B cell (primary cell): ENCODE measurements at regions not wholly inside any gene's neighbourhood (a gene's known extent, or its start where the extent isn't known, plus 50 kb on each side); places are given as distances from the start of the nearest gene placed in this dataset.
"Not testable (repeated sequence)": the region's sequence is repeated elsewhere in the genome, so short reads cannot be mapped to it uniquely, and the experiment has no call there.

Experiments used
- ATAC-seq: fragments of 200-7000 bp; cut with Tn5 transposase; one replicate; pipeline ENCODE4 v1.10.0; 2021; ENCODE audit warnings: low read depth, mild to moderate bottlenecking, moderate number of reproducible peaks, moderate library complexity
- CTCF ChIA-PET: fragments of 350-600 bp; sonication (Branson Sonifier 250); formaldehyde crosslinking; loops from one replicate; lab custom pipeline; 2021; ENCODE audit warnings: antibody characterized with exemption, inconsistent platforms; lab: Charles Lee
- POLR2A ChIA-PET: fragments of 350-600 bp; sonication (Branson Sonifier 250); formaldehyde crosslinking; loops from one replicate; lab custom pipeline; 2021; ENCODE audit warnings: antibody characterized with exemption; lab: Charles Lee
- DNase-seq: peaks from one replicate; pipeline ENCODE4 v3.0.0; 2013
- H2AFZ ChIP-seq: 2 replicates; pipeline ENCODE4 v1.6.1; 2012; ENCODE audit warnings: mild to moderate bottlenecking, low read depth, low read length; ENCODE audit not compliant: insufficient read depth, poor library complexity, severe bottlenecking
- H3K27ac ChIP-seq, 2 donors: 1 replicate in 1 of 2; 2 replicates in 1 of 2; pipeline ENCODE4 v1.5.1; 2012 to 2013; ENCODE audit warnings: low read length in 2 of 2, mild to moderate bottlenecking in 2 of 2, moderate library complexity in 1 of 2
- H3K27me3 ChIP-seq, 4 experiments: fragments of 200-600 bp in 1 of 4; sonication (generic) in 1 of 4; replicated peaks in 1 of 4; 1 replicate in 2 of 4; 2 replicates in 2 of 4; pipeline versions ENCODE4 v1.6.1 to v1.7.0; 2013 to 2016; ENCODE audit warnings: low read length in 3 of 4, mild to moderate bottlenecking in 2 of 4, mixed read lengths in 1 of 4, moderate library complexity in 1 of 4; ENCODE audit not compliant: insufficient read depth in 4 of 4, control insufficient read depth in 3 of 4; ENCODE audit errors: control extremely low read depth in 1 of 4
- H3K36me3 ChIP-seq, 2 experiments: replicated peaks in 1 of 2; 1 replicate in 1 of 2; 2 replicates in 1 of 2; pipeline versions ENCODE4 v1.6.1 to v1.7.1; 2013; ENCODE audit warnings: low read length in 1 of 2; ENCODE audit not compliant: insufficient read depth in 2 of 2, control insufficient read depth in 1 of 2; ENCODE audit errors: control extremely low read depth in 1 of 2, extremely low read depth in 1 of 2
- H3K4me1 ChIP-seq, 2 donors: fragments of 200-600 bp in 1 of 2; sonication (generic) in 1 of 2; 1 replicate in 1 of 2; 2 replicates in 1 of 2; pipeline versions ENCODE4 v1.5.1 to v1.6.1; 2013 to 2017; ENCODE audit warnings: low read length in 2 of 2; ENCODE audit not compliant: control insufficient read depth in 2 of 2, insufficient read depth in 2 of 2
- H3K4me2 ChIP-seq: replicated peaks from 2 replicates; pipeline ENCODE3; 2012; ENCODE audit warnings: mild to moderate bottlenecking, low read depth, low read length; ENCODE audit not compliant: poor library complexity, severe bottlenecking
- H3K4me3 ChIP-seq, 5 experiments: fragments of 200-600 bp in 1 of 5; sonication (generic) in 1 of 5; 1 replicate in 3 of 5; 2 replicates in 2 of 5; pipeline versions ENCODE4 v1.5.1 to v1.7.0; 2011 to 2016; ENCODE audit warnings: low read length in 4 of 5, mild to moderate bottlenecking in 4 of 5, low read depth in 2 of 5, control low read depth in 1 of 5, moderate library complexity in 1 of 5; ENCODE audit not compliant: insufficient read depth in 1 of 5; ENCODE audit errors: control extremely low read depth in 1 of 5, extremely low read depth in 1 of 5
- H3K79me2 ChIP-seq: fragments of 200-600 bp; sonication (generic); one replicate; pipeline ENCODE4 v1.6.0; 2016; ENCODE audit warnings: low read length; ENCODE audit not compliant: control insufficient read depth, insufficient read depth
- H3K9ac ChIP-seq: fragments of 200-600 bp; sonication (generic); 2 replicates; pipeline ENCODE4 v1.6.1; 2017; ENCODE audit warnings: mild to moderate bottlenecking, low read length, moderate library complexity
- H3K9me3 ChIP-seq, 3 donors: one replicate each; pipeline versions ENCODE4 v1.6.1 to v1.7.1; 2013; ENCODE audit warnings: low read length in 2 of 3; ENCODE audit not compliant: control insufficient read depth in 2 of 3, insufficient read depth in 1 of 3; ENCODE audit errors: control extremely low read depth in 1 of 3
- H4K20me1 ChIP-seq: 2 replicates; pipeline ENCODE4 v1.6.0; 2012; ENCODE audit warnings: mild to moderate bottlenecking, low read length; ENCODE audit not compliant: insufficient read depth, control insufficient read depth, poor library complexity, severe bottlenecking
- H3K27ac Mint-ChIP-seq: one replicate; pipeline ENCODE4 v1.8.0; 2021; ENCODE audit warnings: mixed read lengths
- H3K27me3 Mint-ChIP-seq: one replicate; pipeline ENCODE4 v1.8.0; 2021; ENCODE audit warnings: mixed read lengths
- H3K4me1 Mint-ChIP-seq: one replicate; pipeline ENCODE4 v1.8.0; 2021; ENCODE audit warnings: mixed read lengths
- H3K4me3 Mint-ChIP-seq: one replicate; pipeline ENCODE4 v1.8.0; 2021; ENCODE audit warnings: mixed read lengths
- H3K9me3 Mint-ChIP-seq: one replicate; pipeline ENCODE4 v1.8.0; 2022; ENCODE audit warnings: mixed read lengths; ENCODE audit not compliant: insufficient read depth
- EZH2 ChIP-seq: IDR thresholded peaks from 2 replicates; pipeline ENCODE4 v1.6.1; 2012; ENCODE audit warnings: borderline replicate concordance, low read depth, mild to moderate bottlenecking, moderate library complexity, low read length; ENCODE audit not compliant: insufficient read depth, poor library complexity, severe bottlenecking
- WGBS: methylation state at CpG from one replicate; pipeline ENCODE4 v1.1.5; 2013; ENCODE audit warnings: missing lambda C conversion rate; ENCODE audit not compliant: insufficient coverage; 5-methylcytosine and 5-hydroxymethylcytosine counted together
- intact Hi-C: fragments of 100-400 bp; cut with micrococcal nuclease; formaldehyde crosslinking; loops from one replicate; pipeline ENCODE4 v1.10.0; 2022
- TF ChIP-seq, protein P1 (sequence below): fragments of 200-600 bp; IDR thresholded peaks from one replicate; pipeline ENCODE4 v1.8.0; 2022; ENCODE audit warnings: antibody characterized with exemption, mild to moderate bottlenecking

DNA sequence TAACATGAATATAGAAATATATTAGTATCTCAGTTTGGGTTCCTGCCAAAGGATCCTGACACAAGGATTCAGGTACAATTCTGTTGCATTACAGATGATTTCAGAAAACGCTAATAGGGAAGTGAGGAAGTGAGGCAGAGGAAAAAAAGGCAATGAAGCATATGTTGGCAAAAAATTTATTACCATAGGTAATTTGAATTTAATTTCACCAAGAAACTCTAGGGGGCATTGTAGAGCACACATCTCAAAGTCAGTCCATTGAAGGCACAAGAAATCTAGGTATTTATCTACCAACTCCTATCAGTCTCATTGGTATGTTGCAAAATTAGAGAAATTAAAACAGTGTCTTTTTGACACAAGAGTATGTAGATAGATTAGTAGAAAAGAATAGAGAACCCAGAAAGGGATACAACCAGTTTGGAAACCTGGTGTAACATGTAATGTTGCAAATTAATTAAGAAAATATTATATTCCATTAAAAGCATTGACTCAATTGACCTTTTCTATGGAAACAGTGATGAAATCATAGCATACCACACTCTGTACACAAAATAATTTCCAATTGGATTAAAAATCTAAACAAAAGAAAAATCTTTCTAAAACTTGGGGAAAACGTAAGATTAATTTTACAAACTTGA lies 104.9 kb upstream of the SNX7 start:
- ChIA-PET POLR2A (no interaction called here), CTCF (no interaction called here)
- Histone ChIP-seq H3K4me3 (no peak overlapping the region), H3K36me3 (no peaks in the 10 kb centered on the region), H3K79me2 (no peaks in the 10 kb centered on the region), H3K4me1 (no peaks in the 10 kb centered on the region), H3K27ac (no peak overlapping the region), H3K9me3 (no peaks in the 10 kb centered on the region), H3K9ac (no peak overlapping the region), H3K4me2 (no peak overlapping the region), H3K27me3 (no peaks in the 10 kb centered on the region), H4K20me1 (no peaks in the 10 kb centered on the region), H2AFZ (no peak overlapping the region)
- no CpG with 5 or more reads among the region's 2 CpGs for WGBS
- Mint-ChIP-seq H3K4me3 (no peak overlapping the region), H3K9me3 (no peaks in the 10 kb centered on the region), H3K4me1 (no peaks in the 10 kb centered on the region), H3K27ac (no peak overlapping the region), H3K27me3 (no peaks in the 10 kb centered on the region)
- intact Hi-C loops = no loop called here
- DNase-seq (no peak), ATAC-seq (no peak)
- TF ChIP-seq, protein P1, sequence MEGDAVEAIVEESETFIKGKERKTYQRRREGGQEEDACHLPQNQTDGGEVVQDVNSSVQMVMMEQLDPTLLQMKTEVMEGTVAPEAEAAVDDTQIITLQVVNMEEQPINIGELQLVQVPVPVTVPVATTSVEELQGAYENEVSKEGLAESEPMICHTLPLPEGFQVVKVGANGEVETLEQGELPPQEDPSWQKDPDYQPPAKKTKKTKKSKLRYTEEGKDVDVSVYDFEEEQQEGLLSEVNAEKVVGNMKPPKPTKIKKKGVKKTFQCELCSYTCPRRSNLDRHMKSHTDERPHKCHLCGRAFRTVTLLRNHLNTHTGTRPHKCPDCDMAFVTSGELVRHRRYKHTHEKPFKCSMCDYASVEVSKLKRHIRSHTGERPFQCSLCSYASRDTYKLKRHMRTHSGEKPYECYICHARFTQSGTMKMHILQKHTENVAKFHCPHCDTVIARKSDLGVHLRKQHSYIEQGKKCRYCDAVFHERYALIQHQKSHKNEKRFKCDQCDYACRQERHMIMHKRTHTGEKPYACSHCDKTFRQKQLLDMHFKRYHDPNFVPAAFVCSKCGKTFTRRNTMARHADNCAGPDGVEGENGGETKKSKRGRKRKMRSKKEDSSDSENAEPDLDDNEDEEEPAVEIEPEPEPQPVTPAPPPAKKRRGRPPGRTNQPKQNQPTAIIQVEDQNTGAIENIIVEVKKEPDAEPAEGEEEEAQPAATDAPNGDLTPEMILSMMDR = no peak
- TF ChIP-seq EZH2 = no peak

DNA sequence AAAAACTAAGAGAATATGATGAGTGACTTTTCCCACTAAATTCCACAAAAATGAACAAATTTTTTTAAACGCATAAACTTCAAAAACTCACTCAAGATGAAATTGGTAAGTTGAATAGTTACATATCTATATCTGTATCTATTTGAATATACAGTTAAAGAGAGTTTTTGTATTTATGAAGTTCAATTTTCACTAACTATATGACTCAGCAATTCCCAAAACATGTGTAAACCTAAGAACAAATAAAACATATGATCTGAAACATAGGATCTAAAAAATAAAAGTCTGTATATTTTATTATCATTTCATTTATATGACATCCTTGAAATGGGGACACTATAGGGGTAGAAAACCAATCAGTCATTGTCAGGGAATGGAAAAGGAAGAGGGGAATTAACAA lies 105.7 kb upstream of the SNX7 start:
- ChIA-PET CTCF (no interaction called here), POLR2A (no interaction called here)
- H3K9me3 ChIP-seq = no peaks in the 10 kb centered on the region
- no peaks in the 10 kb centered on the region for H3K27me3 Mint-ChIP-seq
- TF ChIP-seq, protein P1 = no peak
- no peak for TF ChIP-seq EZH2
- no peak overlapping the region for H3K4me3 ChIP-seq
- H3K9ac ChIP-seq = no peak overlapping the region
- H3K4me1 ChIP-seq = no peaks in the 10 kb centered on the region
- no peak overlapping the region for H2AFZ ChIP-seq
- ATAC-seq (no peak), DNase-seq (no peak)
- no peak overlapping the region for H3K27ac ChIP-seq
- H3K27me3 ChIP-seq = no peaks in the 10 kb centered on the region
- H3K4me1 Mint-ChIP-seq = no peaks in the 10 kb centered on the region
- H3K4me3 Mint-ChIP-seq = no peak overlapping the region
- H3K79me2 ChIP-seq = no peaks in the 10 kb centered on the region
- no peaks in the 10 kb centered on the region for H3K36me3 ChIP-seq
- no peaks in the 10 kb centered on the region for H3K9me3 Mint-ChIP-seq
- H3K27ac Mint-ChIP-seq = no peak overlapping the region
- intact Hi-C loops = no loop called here
- no peaks in the 10 kb centered on the region for H4K20me1 ChIP-seq
- H3K4me2 ChIP-seq = no peak overlapping the region
- WGBS = no CpG with 5 or more reads among the region's 1 CpG

DNA sequence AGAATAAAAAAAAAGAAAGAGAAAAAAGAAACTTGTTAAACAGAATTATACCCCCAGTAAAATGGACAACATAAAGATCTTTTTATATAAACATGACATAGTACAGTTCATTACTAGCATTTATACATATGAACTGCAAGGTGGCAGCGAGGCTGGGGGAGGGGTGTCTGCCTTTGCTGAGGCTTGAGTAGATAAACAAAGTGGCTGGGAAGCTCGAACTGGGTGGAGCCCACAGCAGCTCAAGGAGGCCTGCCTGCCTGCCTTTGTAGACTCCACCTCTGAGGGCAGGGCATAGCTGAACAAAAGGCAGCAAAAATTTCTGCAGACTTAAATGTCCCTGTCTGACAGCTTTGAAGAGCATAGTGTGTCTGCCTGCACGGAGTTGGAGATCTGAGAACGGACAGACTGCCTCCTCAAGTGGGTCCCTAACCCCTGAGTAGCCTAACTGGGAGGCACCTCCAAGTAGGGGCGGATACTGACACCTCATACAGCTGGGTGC lies 108.9 kb upstream of the SNX7 start:
- ATAC-seq, H3K4me1 Mint-ChIP-seq, DNase-seq, CTCF ChIA-PET, H3K27me3 Mint-ChIP-seq, H3K4me1 ChIP-seq, H2AFZ ChIP-seq, H4K20me1 ChIP-seq, H3K4me2 ChIP-seq, POLR2A ChIA-PET, H3K9me3 Mint-ChIP-seq, H3K4me3 Mint-ChIP-seq, H3K9me3 ChIP-seq, H3K79me2 ChIP-seq, H3K9ac ChIP-seq, intact Hi-C loops, H3K27ac Mint-ChIP-seq, H3K4me3 ChIP-seq, H3K27me3 ChIP-seq, H3K27ac ChIP-seq, H3K36me3 ChIP-seq: not testable (repeated sequence)
- 68% methylated on average over 5 of the region's 5 CpGs for WGBS
